GM19455 (cell line): ENCODE measurements at regions not wholly inside any gene's neighbourhood (a gene's known extent, or its start where the extent isn't known, plus 50 kb on each side); places are given as distances from the start of the nearest gene placed in this dataset.

Experiments used
- ATAC-seq: cut with Tn5 transposase; IDR thresholded peaks from one replicate; pipeline ENCODE4 v1.9.1; 2021; ENCODE audit not compliant: unreplicated experiment

DNA sequence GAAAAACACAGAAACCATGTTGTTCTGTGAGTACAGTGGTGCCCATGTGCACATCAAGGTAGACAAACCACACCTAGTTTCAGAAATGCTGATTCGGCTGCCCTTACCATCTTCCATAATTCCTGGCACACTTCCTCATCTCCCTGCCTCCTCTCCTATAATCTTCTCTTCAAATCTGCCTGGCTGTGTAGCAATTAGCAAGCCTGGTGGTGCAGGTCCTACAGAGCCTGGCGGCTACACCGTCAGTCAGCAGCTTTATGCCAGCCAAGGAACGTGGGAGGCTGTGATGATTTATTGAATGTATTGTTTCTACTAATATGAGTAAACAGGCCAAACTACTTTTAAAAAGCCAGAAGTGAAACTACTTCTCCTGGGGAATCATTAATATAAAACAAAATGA, 106.8 kb downstream of the SEMA6D start:
- no peak for ATAC-seq

DNA sequence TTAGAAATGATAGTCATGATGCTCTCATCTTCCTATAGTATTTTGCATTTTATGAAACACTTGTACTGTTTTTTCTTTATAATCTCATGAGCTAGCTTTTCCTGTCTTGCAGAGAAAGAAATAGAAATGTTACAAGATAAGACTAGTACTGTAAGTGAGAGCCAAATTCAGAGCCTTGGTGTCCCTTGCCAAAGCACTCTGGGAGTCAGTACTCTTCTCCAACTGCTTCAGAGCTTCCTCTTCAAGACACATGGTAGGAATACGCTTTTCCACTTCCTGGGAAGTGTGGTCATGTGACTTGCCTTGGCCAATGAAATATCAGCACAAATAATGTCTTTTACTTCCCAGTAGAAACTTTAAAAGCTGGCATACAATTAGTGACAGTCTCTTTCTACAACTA, 112.4 kb downstream of the SEMA6D start:
- ATAC-seq = no peak

DNA sequence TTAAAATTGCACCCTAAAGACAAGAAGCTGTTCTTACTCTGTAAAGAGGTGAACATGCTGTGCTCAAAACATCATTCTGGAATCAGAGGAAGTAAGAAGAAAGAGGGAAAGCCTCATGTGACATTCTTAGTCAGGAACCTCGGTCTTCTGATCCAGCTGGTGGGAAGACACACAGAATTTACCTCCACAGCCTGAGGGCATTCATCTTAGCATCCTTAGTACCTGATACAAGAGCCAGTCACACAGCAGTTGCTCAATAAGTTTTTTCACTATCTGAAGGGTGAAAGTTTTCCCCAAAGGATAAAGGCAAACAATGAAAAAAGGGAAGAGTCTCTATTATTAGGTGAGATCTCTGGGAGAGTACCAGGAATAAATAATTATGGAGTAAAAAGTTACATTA, 116.8 kb downstream of the SEMA6D start:
- no peak for ATAC-seq

DNA sequence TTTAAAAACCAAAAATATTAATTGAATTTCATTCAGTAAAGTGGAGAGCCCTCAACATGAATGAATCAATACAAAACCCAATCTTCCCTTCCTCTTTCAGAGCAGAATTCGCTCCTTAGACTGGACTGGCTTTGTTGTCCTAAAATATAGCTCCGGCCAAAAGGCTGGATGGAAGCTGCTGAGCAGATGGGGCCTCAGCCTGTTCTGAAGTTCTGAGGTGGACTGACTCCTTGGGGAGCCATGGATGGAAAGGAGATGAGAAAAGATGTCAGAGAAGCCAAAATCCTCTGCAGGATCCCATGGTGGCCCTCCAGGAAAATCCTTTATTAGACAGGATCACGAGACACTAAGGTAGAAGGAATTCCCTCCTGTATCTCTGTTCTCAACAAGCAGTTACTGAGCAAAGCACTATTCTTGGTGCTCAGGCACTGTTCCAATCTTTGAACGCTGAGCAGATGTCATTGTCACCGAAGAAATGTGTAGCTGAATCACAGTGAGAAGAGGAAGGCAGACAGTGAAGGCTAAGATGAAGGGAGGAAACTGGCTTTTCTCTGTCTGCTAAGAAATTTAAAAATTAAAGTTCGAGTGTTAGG, 122.0 kb downstream of the SEMA6D start:
- ATAC-seq = no peak

DNA sequence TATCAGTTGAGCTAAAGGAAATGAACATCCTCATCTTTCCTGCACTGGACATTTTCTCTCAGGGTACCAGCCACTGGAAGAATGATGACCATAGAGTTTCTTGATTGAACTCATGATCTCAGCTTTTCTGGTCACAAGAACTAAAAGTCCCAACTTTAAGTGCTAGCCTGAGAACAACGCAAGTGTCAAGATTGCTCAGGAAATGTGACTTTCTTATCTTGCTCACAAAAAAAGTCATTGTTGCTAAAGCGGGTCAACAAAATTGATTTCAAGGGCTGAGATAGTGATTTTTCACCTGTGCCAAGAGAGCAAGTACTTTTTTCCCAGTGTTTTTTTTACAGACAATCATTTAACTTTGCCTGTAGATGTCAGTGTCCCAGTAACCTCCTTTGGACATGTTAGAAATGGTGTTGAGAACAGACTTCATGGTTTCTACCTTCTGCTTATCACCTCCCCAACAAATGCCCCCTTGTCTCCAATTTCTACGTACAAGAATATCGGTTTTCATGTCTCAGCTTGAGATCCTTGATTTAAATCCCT, 125.9 kb downstream of the SEMA6D start:
- ATAC-seq = no peak

DNA sequence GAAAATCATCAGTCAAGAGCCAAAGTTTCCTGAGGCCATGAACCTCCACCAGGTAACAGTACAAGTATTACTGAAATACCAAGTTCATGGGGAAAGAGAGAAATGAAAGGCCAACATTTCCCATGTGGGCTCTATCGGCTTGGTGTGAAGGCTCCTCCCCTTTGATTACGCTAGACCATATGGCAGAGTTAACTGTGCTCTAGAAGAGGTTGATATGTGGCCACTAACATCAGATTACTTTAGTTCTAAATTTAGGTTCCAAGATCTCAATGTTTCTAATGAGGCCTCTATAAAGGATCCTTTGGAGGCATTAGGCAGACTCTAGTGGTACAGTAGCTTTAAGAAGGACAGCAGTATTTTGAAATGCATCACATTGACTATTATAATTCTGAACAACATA, 127.1 kb downstream of the SEMA6D start:
- ATAC-seq = no peak

DNA sequence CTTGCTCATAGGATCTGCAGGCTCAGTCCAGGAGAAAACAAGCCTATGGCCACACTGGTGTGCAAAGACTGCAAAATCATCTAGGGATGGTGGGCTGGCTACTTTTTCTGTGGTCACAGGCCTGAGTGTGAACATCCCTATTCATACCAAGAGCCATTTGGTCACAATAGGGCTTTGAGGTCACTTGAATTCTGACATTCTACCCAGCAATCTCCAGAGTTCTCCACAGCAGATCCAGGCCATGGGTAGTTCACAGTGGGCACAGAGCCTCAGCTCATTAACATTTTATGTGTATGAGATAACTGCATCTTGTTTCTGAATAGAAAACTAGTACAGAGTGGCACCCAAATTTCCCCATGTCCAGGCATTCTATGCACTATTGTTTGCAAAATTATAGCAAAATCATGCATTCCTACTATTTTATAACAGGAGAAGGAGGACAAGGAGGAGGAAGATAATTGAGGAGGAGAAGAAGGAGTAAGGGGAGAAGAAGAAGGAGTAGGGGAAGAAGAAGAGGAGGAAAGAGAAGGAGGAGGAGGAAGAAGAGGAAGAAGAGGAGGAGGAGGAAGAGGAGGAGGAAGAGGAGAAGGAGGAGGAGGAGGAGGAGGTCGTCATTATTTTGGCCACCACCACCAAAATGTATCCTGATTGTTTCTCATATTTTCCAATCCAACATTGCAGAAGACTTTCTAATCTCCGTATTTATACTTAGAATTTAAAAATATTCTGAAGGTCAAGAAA, 129.0 kb downstream of the SEMA6D start:
- ATAC-seq = no peak

DNA sequence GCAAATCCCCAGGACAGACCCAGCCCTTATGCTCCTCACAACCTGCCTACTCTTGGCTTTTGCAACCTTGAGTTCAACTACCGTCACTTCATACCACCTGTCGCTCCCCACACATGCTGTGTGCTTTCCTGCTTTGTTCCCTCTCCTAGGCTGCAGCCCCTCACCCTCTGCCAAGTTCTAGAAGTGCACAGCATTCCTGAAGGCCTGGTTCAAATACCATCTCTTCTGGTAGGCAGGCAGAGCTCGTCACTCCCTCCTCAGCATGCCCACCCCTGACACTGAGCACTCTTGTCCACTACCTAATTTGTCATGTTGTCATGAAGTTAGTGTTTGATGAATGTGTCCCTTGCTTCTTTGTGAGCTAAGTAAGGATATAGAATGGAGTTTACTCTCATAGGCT, 129.6 kb downstream of the SEMA6D start:
- ATAC-seq = no peak

DNA sequence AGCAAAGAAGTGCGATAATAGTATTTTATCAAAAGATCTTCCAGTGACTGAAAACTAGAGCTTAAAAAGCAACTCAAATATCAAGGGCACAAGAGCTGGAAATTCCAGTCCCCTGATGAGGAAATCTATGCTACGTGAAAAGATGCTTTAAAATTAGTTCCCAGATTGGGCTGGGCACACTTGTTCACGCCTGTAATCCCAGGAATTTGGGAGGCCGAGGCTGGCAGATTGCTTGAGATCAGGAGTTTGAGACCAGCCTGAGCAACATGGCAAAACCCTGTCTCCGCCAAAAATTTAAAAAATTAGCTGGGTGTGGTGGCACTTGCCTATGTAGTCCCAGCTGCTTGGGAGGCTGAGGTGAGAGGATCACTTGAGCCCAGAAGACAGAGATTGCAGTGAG, 138.8 kb downstream of the SEMA6D start:
- ATAC-seq = no peak

DNA sequence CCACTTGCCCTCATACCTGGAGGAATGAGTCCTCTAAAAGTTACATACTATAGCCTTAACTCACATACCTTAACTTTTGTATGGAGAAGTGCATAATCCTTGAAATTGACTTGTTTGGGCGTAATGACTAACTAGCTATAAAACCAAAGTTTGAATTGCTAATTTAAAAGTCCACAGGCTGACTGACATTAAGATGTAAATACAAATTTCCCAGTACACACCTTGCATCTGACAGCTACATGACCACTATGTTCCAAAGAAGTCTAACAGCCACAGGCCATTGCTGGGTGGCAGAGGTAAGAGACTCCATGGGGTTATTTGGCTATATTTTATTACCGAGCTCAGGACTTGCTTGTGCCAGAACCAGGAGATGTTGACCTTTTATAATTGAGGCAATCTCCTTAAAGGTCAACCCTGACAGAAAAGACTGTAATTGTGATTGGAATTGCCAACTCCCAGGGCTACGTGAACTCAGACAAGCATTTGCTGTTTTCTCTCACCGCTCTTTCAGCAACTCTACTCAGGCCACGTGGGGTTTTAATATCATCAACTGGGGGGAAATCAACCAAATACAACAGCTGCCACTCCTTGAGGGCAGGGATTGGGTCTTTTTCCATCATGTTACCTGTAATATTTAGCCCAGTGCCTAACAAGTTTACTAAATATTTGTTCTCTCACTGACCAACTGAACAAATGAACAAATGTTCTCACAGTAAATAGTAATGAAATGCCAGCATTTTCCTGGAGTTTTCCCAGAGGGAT, 139.9 kb downstream of the SEMA6D start:
- no peak for ATAC-seq

DNA sequence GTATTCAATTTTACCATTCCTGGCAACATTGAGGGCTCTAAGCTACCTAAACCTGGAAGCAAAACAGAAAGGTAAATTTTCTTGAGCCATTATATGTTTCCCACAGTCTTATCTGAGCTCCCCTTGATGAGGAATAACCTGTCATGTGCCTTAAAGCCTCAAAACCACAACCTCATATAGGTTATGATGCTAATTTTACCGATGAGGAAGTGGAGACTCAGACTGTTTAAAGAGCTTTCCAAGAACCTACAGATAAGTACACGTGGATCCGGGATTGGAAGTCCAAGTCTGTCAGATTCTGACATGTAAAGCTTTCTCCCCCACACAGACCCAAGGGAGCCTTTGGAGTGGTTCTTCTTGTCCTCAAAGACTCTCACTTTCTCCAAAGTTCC, 140.5 kb downstream of the SEMA6D start:
- ATAC-seq = no peak

DNA sequence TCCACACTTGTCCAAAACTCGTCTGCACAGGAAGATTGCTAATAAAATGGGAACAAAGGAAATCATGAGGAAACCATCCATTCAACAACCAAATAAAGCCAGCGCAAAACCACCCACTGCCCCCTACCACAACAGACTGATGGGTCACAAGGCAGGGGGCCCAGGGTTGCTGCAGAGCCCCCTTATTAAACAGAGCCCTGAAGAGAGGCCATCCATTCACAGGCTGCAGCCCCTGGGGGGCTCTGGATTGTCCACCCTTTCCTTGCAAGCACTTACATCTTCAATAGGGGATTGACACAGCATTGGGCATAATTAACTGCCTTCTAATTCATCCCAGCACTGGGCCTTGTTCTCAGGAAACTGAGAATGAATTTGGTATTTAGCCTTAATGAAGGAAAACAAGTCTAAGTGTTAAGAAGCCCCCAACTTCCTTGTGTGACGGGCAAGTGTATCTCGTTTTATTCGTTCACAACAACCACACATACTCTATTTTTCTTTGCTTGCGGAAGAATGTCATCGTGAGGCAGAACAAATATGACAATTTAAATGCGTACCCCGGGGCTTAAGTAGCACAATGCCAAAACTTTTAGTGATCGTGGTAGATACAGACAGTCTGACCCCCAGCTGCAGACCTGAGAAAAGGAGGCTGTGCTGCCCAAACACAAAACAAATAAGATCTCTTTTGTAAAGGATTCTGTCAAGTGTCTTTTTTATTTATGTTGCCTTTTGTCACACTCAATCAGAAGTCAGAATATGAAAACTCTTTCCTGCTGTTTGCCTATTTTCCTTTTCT, 144.0 kb downstream of the SEMA6D start:
- no peak for ATAC-seq

DNA sequence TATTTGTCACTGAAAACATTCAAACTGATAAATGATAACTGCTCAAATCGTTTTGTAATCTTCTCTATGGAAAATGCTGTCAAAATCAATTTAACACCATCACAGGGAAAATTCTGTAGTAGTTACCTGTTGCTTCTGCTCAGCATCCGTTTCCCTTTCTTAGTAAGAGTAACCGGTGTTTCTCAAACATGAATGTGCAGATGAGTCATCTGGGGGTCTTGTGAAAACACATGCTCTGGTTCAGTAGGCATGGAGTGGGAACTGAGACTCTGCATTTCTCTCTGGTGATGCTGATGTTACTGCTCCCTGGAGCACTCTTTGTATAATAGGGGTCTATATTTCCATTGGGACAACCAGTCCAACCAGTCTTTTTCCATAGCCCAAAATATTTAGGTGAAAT, 145.1 kb downstream of the SEMA6D start:
- ATAC-seq = peak; percentile 87

DNA sequence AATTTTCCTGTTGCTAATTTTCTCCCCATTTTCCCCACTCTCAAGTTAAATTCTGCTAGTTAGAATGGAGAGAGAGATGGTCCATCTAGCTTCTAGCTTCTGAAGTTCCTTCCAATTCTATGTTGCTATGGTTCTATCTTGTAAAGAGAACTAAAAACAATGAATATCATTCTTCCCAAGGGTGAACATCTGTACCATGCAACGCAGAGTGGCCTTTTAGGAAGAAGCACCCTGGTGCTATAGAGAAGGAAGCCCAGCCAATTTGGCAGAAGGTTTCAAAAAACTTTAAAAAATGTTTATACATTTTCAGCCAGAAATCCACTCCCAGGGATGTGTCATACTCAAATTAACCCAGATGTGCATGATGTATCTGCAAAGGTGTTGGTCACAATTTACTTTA, 149.1 kb downstream of the SEMA6D start:
- ATAC-seq = no peak

DNA sequence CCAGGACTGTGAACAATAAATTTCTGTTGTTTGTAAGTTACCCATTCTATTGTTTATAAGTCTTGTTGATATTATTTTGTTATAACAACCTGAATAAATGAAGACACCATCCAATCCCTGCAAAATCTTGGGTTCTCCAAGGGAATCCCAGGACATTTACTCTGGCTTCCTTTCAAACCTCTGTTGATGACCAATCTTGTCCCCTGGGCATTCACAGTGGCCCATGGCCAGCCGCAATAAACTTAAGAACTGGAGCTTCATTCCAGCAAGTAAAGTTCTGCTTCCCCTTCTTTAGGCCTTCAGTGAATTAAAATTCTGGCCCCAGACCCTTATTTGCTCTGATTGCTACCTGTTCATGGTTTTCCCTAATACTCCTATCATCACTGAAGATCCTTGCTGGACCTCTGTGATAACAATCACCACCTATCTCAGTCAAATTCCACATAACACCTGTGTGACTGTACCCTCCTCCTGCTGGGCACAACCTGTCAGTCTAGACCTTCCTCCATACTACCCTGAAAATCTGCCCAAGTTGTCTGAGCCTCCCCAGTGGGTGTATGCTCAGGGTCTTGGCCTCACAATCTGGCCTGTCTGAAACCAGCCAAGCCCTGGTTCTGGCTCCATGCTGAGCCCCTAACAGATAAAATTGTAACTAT, 153.1 kb downstream of the SEMA6D start:
- ATAC-seq = no peak

DNA sequence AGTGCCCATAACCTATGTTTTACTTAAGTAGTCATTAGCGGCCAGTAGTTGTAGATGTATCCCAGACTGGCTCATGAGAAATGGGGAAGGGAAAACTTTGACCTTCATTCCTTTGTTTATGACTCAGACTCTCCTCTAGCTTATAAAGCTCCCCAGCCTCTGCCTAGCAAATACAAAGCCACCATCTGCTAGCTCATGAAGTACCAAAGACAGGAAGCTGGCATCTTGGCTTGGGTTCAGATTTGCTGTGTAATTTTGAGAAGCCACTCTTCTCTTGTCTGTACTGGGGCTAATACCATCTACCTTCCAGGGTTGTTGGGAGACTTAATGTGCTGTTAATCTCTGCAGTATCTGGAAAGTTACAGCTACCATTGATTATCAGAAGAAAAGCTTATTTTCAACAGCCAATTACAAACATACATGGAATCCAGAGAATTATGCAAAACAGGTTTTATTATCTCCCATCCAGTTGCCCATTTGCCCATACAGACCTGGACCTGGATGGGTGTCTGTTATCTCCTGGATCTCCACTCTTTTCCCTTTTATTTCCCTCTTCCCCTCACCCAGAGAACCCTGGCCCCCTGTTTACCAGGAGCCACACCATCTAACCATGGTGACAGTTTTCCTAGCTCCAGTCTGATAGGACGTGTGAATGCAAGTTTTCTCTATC, 153.8 kb downstream of the SEMA6D start:
- ATAC-seq = no peak

DNA sequence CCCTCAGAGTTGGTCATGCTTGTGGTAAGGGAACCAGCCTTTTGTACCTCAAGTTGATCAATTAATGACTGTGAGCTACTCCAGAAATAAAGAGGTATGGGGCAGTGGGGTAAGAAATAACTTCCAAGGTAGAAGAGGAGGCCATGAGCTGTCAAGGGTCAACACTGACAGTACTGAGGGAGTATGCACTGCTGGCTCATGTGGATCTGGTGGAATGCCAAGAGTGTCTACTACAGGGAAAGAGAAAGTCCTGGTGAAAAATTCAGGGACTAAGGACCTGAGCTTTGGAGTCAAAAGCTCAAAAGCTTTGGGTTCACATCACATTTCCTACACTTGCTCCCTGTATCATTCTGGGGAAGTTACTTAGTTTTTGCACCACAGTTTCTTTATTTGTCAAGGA, 154.9 kb downstream of the SEMA6D start:
- no peak for ATAC-seq

DNA sequence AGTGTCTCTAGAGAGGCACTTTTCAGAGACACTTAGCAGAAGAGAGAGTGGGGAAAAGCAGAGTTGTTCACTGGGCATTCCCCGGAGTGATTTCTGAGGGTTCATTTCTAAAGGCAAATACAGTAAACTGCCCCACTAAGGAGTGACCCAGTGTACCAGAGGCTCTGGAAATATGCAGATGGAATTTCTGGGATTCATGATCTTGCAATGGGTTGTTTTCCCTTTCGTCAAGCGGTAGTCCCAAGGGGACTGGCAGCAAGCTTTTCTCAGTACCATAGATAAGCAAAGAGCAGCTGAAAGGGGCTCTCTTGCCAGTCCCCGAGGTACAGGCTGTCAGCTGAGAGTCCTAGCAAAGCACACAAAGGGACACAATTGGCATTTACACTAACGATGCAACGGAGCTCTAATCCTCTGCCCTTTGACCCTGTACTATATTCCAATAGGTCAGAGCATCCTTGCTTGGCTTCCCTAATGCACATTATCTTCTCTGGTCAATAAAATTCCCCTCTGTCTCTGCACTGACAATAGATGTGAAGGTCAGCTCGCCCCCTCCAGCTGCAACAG, 155.6 kb downstream of the SEMA6D start:
- ATAC-seq = no peak

DNA sequence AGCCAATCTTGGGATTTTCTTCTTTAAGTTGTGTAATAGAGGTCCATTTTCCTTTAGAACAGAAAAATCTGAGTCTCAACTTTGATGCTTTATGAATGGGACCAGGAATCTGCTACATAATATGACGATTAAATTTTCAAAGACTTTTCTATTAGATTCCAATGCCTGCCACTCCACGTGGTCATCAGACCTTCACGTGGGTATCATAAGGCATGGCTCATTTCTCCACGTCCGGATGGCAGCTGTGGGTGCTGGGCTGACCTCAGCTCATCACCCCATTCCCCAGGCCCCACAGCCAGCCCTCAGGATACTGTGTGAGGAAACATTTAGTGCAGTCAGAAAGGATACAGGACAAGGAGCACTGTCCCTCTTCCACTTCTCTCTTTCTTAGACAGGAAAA, 159.7 kb downstream of the SEMA6D start:
- ATAC-seq = no peak

DNA sequence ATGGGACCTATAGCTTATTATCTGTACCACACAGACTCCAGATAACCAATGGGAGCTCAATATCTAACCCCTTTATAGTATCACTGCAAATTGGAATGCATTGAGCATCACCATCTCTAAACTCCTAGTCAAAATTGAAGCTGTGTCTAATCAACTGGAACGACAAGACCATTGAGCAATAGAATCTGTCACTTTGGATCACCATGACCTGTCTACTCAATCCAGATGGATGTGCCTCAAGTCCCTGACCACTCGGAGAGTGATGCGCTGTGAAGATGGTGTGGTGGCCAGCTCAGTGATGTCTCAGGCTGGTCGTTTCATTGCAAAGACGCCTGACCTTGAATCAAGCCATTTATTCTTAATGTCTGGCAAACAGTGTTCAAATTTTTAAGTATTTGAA, 160.5 kb downstream of the SEMA6D start:
- no peak for ATAC-seq
